ENCODE measurements at regions not wholly inside any gene's neighbourhood (a gene's known extent, or its start where the extent isn't known, plus 50 kb on each side); places are given as distances from the start of the nearest gene placed in this dataset.

DNA sequence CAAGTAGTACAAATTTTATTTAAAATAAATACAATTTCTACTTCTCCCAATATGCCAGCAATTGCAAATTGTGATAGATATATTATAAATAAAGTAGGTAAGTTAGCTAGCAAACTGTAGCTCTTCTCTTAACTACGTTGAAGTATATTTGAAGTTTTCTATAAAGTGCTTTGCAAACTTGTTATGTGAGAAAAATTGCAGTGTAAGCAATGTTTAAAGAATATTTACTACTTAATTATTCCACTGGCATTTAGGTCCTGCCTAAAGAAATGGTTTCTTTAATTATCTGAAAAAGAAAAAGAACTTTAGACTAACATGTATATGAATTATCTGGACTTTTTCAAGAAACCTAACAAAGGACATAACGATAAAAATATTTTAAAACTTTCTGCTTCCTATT lies 1350.0 kb upstream of the CDH9 start:
- TF ChIP-seq CTCF (IDR thresholded peaks at IDR 0.05; ENCODE audit: borderline replicate concordance, extremely low read depth, low read length, poor library complexity, severe bottlenecking) (no peak), EZH2 (IDR thresholded peaks at IDR 0.05; ENCODE audit: borderline replicate concordance, low read depth, low read length, severe bottlenecking) (no peak)

All from DND-41 (cell line).